HUDEP-2 (cell line): ENCODE measurements at regions not wholly inside any gene's neighbourhood (a gene's known extent, or its start where the extent isn't known, plus 50 kb on each side); places are given as distances from the start of the nearest gene placed in this dataset.

Source experiments
- DNase-seq, 76 experiments: peaks; one replicate each; lab custom pipeline; 2025; ENCODE audit not compliant: unreplicated experiment in 76 of 76; lab: John Stamatoyannopoulos, UW

DNA sequence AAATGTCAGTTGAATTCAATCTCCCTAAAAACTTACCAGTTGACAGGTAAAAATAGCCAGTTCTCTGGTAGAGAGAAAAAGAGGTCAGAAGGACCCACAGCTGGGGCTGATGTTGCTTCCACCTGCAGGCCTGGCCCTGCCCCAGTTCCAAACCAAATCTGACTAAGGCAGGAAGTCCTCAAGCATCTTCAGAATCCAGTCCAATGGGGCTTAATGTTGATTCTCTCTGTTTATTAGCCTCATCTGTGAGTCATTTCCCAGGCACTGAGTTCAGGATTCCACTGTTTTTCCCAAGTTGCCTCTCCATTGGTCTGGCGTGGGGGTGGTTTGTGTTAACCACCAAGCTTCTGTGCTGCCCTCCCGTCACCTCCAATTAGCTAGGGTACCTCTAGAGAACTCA is 601.8 kb downstream of the INSC start:
- DNase-seq, result no peak

DNA sequence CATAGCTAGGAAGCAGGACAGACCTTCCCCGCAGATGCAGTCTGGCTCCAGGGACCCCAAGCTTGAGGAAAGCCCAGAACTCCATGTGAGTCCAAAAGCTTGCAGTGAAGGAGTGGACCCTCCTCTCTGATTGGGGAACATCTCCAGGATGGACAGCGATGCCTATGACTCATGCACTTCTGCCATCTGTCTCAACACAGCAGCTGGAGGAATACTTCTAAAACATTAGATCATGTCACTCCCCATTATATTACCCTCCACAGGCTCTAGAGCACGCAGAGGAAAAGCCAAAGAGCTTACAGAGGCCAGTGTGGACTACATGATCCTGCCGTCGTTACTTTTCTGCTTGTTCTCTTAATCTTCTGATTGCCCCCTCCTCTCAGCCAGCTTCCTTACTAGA is 605.7 kb downstream of the INSC start:
- no peak for DNase-seq

DNA sequence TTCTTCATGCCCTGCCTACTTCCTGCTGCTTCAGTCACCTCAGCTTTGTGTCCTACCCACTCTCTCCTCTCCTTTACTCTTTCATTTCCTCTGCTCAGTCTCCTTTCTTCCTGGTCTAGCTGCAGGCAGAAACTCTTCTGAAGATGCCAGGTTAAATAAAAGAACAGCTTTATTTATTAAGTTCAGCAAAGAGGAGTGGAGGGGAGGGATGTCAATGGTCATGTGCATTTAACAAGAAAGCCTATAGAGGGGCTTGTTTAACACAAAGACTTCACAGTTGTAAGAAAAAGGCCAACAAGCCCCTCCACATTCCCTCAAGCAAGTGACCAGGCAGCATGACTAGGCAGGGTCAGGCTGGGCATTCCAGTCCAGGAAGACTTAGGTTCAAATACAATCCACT is 609.2 kb downstream of the INSC start:
- no peak for DNase-seq

DNA sequence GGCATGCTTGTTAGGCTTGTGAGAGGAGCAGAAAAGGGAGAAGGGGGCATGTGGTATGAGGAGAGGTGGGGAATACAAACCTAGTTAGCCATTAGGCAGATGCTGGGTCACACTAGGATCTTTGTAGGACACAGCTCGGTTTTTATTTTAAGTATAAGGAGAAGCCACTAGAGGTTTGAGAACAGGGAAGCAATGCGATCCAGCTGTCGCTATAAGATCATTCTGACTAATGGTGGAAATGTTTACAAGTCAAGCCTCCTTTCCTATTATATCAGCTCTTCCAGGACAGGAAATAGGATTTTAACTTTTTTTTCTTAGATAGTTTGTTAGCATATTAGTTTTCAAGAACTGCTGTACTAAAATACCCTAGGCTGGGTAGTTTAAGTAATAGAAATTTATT is 609.9 kb downstream of the INSC start:
- no peak for DNase-seq

DNA sequence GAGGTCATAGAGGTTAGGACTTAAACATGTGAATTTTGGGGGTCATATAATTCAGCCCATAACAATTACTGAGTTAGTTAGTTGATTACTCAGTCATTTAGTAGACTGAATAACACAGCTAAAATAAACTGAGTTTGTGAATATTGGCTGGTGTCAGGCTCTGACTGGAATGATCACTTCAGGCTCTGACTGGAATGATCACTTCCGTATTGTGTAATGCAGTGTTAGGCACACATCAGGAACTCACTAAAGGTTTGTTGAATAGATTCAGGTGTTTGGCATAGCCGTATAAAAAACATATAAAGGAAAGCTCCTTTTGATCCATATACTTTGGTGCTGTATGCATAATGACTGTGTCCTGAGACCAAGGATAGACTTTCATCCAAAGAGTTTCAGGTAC is 610.5 kb downstream of the INSC start:
- no peak for DNase-seq

DNA sequence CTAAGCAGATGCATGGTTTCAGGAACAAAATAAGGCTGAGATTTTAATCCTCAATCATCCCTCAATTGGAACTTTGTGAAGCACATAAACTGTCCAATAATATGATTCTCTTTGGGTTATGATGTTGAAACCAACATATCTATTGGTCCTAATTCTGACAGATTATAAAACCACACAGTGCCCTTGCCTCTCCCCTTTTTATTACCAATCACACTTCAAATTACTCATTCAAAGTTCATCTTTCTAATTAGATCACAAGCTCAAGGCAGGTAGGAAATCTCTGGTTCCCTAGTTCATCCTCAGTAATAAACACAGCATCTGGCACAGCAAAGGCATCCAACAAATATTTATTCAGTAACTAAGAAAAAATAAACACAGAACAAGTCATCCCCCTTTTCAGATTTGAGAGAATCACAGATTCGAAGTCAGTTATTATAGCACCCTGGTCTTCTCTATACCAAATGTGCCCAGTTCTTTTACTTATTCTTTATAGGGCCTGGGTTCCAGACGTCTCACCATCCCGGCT is 611.6 kb downstream of the INSC start:
- DNase-seq, result no peak

DNA sequence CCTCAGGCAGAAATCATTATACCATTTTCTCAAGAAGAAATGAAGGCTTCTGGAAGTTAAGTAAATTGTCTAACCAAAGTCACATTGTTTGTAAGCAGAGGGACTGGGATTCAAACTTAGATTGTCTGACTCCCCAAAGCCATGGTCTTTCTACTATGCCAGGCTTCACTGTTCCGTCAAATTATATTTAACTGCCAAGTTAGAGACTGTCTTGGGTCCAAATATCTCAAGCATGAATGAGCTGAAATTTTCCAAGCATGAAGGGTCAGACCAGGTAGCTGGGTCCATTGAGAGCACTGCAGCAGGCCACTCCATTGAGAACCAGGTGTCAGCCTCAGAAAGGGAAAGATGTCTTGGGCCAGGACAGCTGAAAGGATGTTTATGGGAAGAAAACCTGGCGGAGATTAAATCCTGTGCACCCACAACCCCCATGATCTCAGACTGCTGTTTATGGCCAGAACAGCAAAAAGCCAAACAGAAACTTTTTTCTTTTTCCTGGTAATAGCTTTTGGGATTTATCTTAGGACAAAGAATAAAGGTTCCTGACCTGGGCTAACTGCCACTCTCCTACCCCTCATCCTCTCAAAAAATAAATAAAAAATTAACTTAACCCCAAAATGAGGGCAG is 612.3 kb downstream of the INSC start:
- DNase-seq, result no peak

DNA sequence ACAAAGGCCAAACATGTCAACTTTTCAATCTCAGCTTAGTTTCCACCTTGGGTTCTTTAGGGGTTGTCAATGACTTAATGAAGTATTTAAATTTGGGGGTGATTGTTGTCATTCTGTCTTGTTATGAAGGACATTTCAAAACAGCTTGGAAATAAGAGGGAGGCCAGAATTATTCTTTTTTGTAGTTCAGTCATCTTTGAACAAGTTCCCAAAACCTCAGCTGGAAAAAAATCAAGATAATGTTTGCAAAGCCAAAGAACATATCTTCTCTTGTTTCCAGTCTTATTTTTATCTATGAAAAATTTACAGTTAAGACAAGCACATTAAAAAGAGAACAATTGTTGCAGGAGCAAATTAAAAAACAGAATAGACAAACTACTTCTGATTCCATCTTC is 612.8 kb downstream of the INSC start:
- DNase-seq, result no peak

DNA sequence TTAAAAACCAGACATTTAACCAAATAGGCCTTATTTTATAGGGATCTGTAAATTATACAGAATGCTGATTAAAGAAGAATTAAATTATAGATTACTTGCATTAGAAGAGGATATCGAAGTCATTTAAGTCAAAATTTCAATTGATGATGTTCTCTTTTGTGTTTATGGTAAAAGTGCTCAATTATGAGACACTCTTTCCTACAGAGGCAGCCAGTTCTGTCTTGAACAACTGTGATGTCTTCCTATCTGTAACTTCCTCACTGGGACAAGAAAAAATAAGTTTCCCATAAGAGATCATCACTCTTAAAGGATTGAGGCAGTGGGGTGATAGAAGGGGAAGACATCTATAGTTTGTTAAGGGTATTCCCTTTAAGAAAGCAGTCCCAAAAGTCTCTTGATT is 613.5 kb downstream of the INSC start:
- no peak for DNase-seq

DNA sequence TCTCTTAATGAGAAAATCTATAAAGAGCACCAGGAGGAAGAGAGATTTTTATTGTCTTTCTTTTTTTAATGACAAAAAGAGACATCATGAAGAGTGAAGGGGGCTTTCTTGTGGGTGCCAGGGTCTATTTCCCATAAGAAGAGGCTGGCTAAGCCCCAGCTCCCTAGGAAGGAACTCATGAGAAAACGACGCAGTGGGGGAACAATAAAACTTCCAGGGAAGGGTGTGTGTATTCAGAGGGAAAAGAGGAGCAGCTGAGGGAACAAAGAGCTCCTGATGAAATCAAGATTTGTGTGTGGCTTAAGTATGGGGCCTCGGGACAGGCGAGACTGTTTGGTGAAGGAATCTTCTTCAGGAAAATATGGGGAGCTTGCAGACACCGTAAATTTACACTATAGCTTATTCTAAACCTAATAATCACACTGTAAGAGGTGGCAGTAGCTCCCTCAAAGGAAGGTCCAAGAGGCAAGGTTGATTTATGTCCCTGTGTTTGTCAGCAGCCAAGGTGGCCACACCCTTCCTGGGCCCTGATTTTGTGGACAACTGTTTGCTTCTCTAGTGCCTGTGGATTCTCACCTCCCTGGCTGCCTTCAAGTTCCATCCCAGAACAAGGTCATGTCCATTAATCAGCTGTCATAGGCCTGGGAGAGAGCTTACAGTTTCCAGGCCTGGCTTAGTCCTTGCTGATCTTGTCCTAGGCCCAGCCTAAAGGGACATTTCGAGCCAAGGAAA is 615.7 kb downstream of the INSC start:
- DNase-seq, result no peak

DNA sequence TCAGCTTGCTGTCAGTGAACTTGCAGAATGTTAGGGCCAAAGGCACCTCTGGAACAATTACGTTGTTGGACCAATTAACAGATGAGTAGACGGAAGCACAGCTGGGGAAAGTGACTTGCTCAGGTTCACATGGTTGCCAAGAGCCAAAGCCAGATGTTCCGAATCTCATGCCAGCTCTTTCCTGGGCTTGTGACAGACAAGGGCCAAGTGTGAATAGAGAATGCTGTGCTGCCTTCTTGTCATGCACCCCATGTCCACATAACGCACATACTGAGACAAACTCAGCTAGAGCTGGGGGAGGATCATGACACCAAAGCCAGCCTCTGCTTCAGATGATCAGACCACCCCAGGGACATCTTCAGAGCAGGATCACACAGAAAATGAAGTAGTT is 616.3 kb downstream of the INSC start:
- no peak for DNase-seq

DNA sequence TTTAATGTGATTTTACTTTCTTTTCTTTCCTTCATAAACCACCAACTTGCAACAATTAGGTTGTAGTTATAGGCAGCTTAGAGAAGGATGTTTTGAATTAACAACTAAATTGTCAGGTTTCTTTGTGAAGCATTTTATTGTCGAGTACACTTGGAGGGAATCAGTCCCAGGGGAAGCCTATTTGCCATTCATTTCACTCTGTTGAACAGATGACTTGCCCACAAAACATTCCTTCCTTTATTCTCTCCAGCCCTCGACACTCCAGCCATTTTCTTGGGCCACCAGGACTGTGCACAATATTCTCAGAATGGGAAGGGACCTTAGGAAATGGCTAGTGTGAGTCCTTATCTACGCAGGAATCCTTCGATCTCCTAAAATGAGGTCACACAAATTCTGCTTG is 620.6 kb downstream of the SOX6 start:
- DNase-seq, result no peak

DNA sequence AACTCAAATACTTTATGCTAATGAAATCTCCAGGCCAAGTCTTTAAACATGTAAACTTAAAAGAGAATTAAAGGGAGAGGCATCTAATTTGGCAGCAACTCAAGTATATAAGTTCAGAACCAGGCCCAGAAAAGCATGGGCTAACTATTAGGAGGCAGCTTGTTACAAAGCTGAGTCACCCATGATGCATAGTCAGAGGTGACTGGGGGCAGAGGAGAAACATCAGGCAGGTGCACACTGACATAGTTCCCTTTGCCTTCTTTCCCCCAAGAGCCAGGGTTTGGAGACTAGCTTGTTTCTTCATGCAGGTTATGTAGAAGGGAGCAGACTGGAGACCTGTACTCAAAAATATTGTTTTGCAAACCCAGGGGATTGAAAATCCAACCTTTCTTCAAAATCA is 619.0 kb downstream of the SOX6 start:
- no peak for DNase-seq

DNA sequence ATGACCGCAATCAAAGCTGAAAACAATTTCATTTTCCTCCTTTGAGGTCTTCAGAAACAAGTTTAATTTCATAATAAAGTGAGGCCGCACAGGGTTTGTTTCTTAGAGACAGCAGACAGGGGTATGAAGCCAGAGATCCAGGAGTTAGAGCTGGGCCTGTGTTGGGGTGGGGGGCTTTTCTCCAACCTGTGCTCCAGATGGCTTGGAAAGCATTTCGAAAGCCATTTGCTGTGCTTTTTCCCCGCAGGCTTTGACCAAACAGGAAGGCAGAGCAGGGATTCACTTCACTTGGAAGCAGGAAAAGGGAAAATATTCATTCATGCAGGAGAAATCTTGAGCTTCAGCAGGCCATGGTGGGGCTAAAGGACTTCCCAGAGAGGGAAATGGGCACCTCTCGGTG is 617.4 kb downstream of the SOX6 start:
- no peak for DNase-seq

DNA sequence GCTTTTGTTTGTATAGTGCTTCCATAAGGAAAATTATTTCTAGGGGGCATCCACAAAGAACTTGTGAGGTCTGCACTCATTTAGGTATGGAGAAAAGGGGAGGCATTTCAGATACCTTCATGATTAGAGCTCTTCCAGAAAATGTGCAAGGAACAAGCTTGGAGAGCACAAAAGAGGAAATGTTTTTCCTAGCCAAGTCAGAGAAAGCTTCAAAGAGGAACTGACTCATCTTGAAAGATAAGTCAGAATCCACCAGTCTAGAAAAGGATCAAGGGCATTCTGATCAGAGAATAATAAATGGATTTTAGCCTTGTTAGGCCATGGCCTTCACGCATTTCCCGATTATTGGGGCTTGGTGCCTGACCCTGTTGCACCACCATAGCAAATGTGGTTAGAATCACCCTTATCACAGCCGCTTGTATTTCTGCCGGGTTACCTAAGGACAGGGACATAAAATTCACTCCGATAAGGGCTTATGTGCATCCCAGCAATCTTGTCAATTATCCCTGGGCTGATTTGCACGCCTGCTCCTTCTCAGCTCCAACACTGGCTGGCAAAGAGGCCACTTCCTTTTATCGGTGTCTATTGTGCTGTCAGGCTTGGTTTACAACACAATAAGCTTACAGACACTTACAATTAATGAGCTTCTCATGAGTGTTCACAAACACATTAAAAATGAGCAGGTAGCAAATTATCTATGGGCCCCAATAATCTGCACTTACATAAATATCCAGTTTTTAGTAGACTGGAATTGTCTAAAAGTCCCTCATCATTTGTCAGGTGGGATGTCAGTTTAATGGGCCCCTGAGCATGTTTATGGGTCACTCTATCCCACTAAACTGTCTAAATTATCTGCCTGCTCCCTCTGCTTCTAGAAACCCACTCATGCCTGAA is 613.5 kb downstream of the SOX6 start:
- DNase-seq, result no peak

DNA sequence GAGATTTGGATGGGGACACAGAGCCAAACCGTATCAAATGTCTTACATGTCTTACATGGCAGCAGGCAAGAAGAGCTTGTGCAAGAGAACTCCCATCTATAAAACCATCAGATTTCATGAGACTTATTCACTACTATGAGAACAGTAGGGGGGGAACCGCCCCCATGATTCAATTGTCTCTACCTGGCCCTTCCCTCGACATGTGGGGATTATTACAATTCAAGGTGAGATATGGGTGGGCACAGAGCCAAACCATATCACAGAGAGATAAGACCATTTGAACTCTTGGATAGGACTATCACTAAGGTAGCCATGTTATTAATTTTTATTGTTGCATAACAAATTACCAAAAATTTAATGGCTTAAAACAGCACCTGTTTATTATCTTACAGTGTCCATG is 611.7 kb downstream of the SOX6 start:
- no peak for DNase-seq

DNA sequence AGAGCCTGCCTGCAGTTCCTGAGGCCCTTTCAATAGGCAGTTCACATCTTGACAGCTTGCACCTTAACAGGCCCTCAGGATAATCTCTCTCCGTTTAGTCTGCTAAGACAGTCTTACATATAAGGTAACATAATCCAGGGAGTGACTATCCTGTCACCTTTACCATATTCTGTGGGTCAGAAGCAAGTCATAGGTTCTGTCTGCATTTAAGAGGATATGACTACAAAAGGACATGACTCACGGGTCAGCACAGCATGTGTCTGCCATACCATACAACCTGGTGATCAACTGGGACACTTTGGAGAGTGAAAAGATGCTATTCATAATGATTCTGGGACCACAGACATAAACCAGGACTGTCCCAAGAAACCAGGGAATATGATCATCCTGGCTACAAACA is 611.1 kb downstream of the SOX6 start:
- no peak for DNase-seq

DNA sequence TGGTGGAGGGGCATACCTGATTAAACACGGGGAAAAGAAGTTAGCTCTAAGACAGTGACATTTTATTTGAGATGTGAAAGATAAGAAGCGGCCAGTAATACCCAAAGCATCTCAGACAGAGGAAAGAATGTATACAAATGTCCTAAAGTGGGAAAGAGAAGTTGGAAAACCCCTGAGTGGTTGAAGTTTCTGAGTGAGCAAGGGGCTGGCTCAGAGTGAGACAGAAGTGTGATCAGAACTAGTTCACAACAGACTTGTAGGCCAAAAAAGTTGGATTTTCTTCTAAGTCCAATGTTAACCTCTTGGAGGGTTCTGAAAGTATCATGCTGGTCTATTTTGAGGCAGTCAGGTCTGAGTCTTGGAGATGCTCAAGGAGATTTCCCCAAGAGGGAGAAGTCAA is 608.7 kb downstream of the SOX6 start:
- DNase-seq, result no peak

DNA sequence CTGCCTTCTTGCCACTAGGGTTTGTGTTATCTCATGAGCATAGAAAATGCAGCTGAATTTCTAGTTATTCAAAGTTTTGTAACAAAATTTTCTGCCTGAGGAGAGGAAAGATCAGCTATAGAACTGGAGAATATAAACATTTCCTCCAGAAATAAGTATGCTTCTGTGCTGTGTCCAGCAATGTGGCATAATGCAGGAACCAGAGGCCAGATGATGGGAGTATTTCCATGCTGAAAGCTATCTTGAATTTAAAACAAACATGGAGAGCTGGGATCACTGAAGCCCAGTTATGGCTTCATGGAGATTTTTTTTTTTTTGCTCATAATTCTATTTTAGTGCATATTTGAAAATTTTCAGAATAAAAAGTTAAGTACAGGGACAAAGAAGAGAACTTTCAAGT is 608.2 kb downstream of the SOX6 start:
- DNase-seq, result no peak

DNA sequence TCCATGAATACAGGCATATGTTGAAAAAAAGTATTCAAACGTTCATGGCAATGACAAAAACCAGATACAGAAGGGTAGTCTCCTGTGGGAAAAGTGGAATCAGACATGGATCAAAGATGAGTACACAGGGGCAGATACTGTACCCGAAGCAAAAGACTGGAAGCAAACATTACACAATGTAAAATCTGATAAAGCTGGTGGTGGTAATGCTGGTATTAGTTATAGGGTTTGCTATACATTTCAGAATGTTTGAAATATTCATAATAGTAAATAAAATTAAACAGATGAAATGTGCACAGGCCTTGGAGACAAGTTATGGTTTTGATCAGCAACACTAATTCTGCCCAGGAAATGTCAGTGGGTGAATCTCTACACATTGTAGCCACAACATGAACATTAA is 607.6 kb downstream of the SOX6 start:
- DNase-seq, result no peak

DNA sequence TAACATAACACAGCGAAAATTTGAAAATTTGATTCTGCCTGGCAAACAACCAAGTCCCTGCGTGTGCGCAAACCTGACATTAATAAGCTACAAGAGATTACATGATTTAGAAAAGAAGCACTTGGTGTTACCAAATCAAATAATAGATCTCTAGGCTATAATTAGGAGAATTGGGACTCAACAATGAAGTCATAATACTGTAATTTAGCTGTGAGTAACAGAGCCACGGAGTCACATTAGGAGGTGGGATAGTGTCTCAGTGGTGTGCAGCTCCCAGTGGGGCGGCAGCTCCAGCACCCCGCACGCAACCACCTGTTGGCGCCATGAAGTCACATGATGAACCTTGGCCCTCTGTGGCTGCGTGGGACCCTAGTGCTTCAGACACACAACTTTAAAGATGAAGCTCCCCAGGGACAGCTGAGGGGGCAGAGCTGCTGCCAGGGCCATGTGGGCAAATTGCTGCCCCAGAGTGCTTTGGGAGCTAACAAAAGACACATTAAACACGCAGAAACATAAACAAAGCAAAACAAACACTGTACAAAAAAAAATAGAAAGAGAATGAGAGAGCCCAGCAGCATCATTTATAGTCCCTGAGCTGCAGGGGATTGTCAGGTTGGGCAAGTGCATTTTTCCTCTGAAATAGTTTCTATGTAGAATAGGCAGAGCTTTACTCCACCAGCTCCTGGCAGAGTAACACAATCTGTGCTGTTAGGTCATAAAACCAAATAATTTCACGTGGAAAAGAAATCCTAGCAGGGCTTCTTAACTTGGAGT is 605.6 kb downstream of the SOX6 start:
- no peak for DNase-seq
